ENCODE measurements at regions not wholly inside any gene's neighbourhood (a gene's known extent, or its start where the extent isn't known, plus 50 kb on each side); places are given as distances from the start of the nearest gene placed in this dataset.

DNA sequence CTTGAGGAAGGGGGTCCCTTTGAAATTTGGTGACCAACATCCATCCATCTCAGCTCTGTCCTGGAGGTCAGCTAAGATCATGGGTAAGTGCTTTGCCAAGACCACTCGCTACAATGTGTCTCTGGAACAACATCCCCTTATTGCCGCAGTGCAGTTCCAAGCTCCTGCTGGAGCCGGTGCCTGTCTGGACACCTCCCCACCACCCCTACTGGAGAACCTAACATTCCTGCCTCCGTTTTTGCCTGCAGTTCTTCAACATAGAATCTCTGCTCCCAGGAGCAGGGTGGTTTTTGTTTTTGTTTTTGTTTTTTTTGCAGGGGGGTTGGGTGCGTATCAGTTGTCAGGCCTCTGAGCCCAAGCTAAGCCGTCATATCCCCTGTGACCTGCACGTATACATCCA, 51.2 kb upstream of the FXYD4 start:
- Histone ChIP-seq H3K9ac (ENCODE audit: insufficient read depth in 1 of 2, low read depth in 2 of 2, low read length in 2 of 2) (no peak overlapping the region), H2AFZ (ENCODE audit: low read depth, low read length) (no peak overlapping the region), H3K9me3 (replicated peaks; ENCODE audit: control insufficient read depth, insufficient read depth, low read depth, low read length) (no peaks in the 10 kb centered on the region), H3K27me3 (ENCODE audit: control insufficient read depth in 2 of 2, insufficient read depth in 2 of 2, low read length in 2 of 2) (peaks cover 62 to 89% of the 10 kb centered on the region in 2 experiments), H3K4me1 (replicated peaks in 1 of 2; ENCODE audit: control insufficient read depth in 2 of 2, insufficient read depth in 2 of 2, low read length in 2 of 2) (peaks cover 4 to 11% of the 10 kb centered on the region in 2 experiments; a peak in 1 of 5 replicates), H4K20me1 (replicated peaks; ENCODE audit: control insufficient read depth, insufficient read depth, low read length) (0 out of 2 replicates have a peak, but pooled peaks cover 4% of the 10 kb centered on the region), H3K36me3 (ENCODE audit: control insufficient read depth, insufficient read depth, low read length) (no peaks in the 10 kb centered on the region), H3K4me3 (no peak overlapping the region), H3K4me2 (ENCODE audit: insufficient read depth, low read length) (no peak overlapping the region), H3K27ac (ENCODE audit: extremely low read depth, low read depth, low read length) (no peak overlapping the region), H3K79me2 (ENCODE audit: control insufficient read depth, insufficient read depth, low read length) (no peaks in the 10 kb centered on the region), H3K9me1 (ENCODE audit: control insufficient read depth, insufficient read depth, low read length) (no peaks in the 10 kb centered on the region)
- TF ChIP-seq, protein P1, sequence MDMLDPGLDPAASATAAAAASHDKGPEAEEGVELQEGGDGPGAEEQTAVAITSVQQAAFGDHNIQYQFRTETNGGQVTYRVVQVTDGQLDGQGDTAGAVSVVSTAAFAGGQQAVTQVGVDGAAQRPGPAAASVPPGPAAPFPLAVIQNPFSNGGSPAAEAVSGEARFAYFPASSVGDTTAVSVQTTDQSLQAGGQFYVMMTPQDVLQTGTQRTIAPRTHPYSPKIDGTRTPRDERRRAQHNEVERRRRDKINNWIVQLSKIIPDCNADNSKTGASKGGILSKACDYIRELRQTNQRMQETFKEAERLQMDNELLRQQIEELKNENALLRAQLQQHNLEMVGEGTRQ (CRISPR knock-in tag; IDR thresholded peaks at IDR 0.05) = no peak
- TF ChIP-seq MEF2D (tag; conservative IDR thresholded peaks at IDR 0.05; ENCODE audit: low read depth) = no peak
- no peak for TF ChIP-seq ZNF354B (CRISPR knock-in tag; IDR thresholded peaks at IDR 0.05)
- no peak for TF ChIP-seq HEY1 (CRISPR knock-in tag; IDR thresholded peaks at IDR 0.05; ENCODE audit: borderline replicate concordance)
- TF ChIP-seq SIN3A (IDR thresholded peaks at IDR 0.05; ENCODE audit: borderline replicate concordance in 2 of 2, control insufficient read depth in 1 of 2, low read depth in 2 of 2, low read length in 2 of 2) = no peak
- no peak for TF ChIP-seq ZC3H8 (IDR thresholded peaks at IDR 0.05)
- TF ChIP-seq NFRKB (IDR thresholded peaks at IDR 0.05; ENCODE audit: low read depth) = no peak
- ChIA-PET POLR2A (no interaction called here), CTCF (ENCODE audit: low intra/inter-chr PET ratio) (no interaction called here)
- intact Hi-C loops (cut with micrococcal nuclease) (no loop called here), in situ Hi-C loops (cut with MboI) (no loop called here)
- ATAC-seq = no peak
- FAIRE-seq = no peak
- WGBS (ENCODE audit: insufficient coverage, low coverage, missing lambda C conversion rate) = 12% methylated on average over 7 of the region's 7 CpGs
- no TSS peak for BruUV-seq (replicated peaks)
- DNase-seq (ENCODE audit: extremely low read depth in 1 of 4, low spot score in 3 of 4) = no peak
